Neural progenitor cell (in vitro differentiated cells): ENCODE measurements at regions not wholly inside any gene's neighbourhood (a gene's known extent, or its start where the extent isn't known, plus 50 kb on each side); places are given as distances from the start of the nearest gene placed in this dataset.

Experiments
- DNase-seq: peaks from one replicate; pipeline ENCODE4 v3.0.0-alpha.2; 2016; ENCODE audit warnings: low spot score
- H2AFZ ChIP-seq: fragments of 200-600 bp; sonication (generic); replicated peaks from 2 replicates; pipeline ENCODE4 v1.6.1; 2016; ENCODE audit warnings: antibody characterized with exemption
- H3F3A ChIP-seq: fragments of 200-600 bp; sonication (generic); 2 replicates; pipeline ENCODE4 v1.6.1; 2016; ENCODE audit warnings: antibody characterized with exemption, low read depth
- H3K27ac ChIP-seq: fragments of 200-600 bp; sonication (generic); 2 replicates; pipeline ENCODE4 v1.5.1; 2016; ENCODE audit warnings: mild to moderate bottlenecking
- H3K27me3 ChIP-seq: fragments of 200-600 bp; sonication (generic); 2 replicates; pipeline ENCODE4 v1.6.1; 2016; ENCODE audit warnings: mild to moderate bottlenecking, moderate library complexity
- H3K36me3 ChIP-seq: fragments of 200-600 bp; sonication (generic); 2 replicates; pipeline ENCODE4 v1.5.1; 2016
- H3K4me1 ChIP-seq: fragments of 200-600 bp; sonication (generic); 2 replicates; pipeline ENCODE4 v1.6.1; 2016; ENCODE audit warnings: mixed run types
- H3K4me2 ChIP-seq: fragments of 200-600 bp; sonication (generic); 2 replicates; pipeline ENCODE4 v1.6.1; 2016
- H3K4me3 ChIP-seq: fragments of 200-600 bp; sonication (generic); 2 replicates; pipeline ENCODE4 v1.5.1; 2016
- H3K79me2 ChIP-seq: fragments of 200-600 bp; sonication (generic); 2 replicates; pipeline ENCODE4 v1.6.1; 2016; ENCODE audit warnings: low read depth
- H3K9ac ChIP-seq: fragments of 200-600 bp; sonication (generic); 2 replicates; pipeline ENCODE4 v1.6.1; 2016
- H3K9me3 ChIP-seq: fragments of 200-600 bp; sonication (generic); 2 replicates; pipeline ENCODE4 v1.5.1; 2016; ENCODE audit warnings: low read depth
- H4K20me1 ChIP-seq: fragments of 200-600 bp; sonication (generic); 2 replicates; pipeline ENCODE4 v1.6.1; 2016; ENCODE audit warnings: low read depth
- H3K27ac Mint-ChIP-seq: 3 replicates; pipeline ENCODE4 v1.8.0; 2021; ENCODE audit warnings: mixed read lengths
- H3K27me3 Mint-ChIP-seq: 2 replicates; pipeline ENCODE4 v1.8.0; 2022; ENCODE audit warnings: low read depth, mild to moderate bottlenecking, inconsistent platforms, moderate library complexity, mixed read lengths; ENCODE audit not compliant: insufficient read depth
- H3K36me3 Mint-ChIP-seq: 3 replicates; pipeline ENCODE4 v1.8.0; 2021; ENCODE audit warnings: mixed read lengths
- H3K4me1 Mint-ChIP-seq: 3 replicates; pipeline ENCODE4 v1.8.0; 2021; ENCODE audit warnings: mixed read lengths
- H3K4me3 Mint-ChIP-seq: 3 replicates; pipeline ENCODE4 v1.8.0; 2021; ENCODE audit warnings: mild to moderate bottlenecking, moderate library complexity, mixed read lengths
- H3K9me3 Mint-ChIP-seq: 3 replicates; pipeline ENCODE4 v1.8.0; 2020; ENCODE audit warnings: mixed read lengths
- EZH2 ChIP-seq: fragments of 200-600 bp; sonication (generic); IDR thresholded peaks from 2 replicates; pipeline ENCODE4 v1.6.1; 2017; ENCODE audit warnings: antibody characterized with exemption, mild to moderate bottlenecking, moderate library complexity
- EZH2phosphoT487 ChIP-seq: fragments of 200-600 bp; sonication (generic); IDR thresholded peaks from 2 replicates; pipeline ENCODE4 v1.6.1; 2017; ENCODE audit warnings: antibody characterized with exemption
- TF ChIP-seq, protein P1 (sequence below): fragments of 200-600 bp; sonication (generic); IDR thresholded peaks from 2 replicates; pipeline ENCODE4 v1.5.1; 2017; ENCODE audit warnings: antibody characterized with exemption, mild to moderate bottlenecking

GRCh38 chr3:44069276-44069675 lies 172.4 kb upstream of the TOPAZ1 start:
- H3K27ac Mint-ChIP-seq, result no peak overlapping the region
- Histone ChIP-seq H3K4me3 (no peak overlapping the region), H3K36me3 (no peaks in the 10 kb centered on the region), H3K27me3 (no peaks in the 10 kb centered on the region), H3K27ac (no peak overlapping the region), H3K9me3 (no peaks in the 10 kb centered on the region), H2AFZ (no peak overlapping the region), H3K4me2 (no peak overlapping the region), H3K9ac (no peak overlapping the region), H4K20me1 (no peaks in the 10 kb centered on the region), H3K79me2 (no peaks in the 10 kb centered on the region), H3F3A (no peaks in the 10 kb centered on the region), H3K4me1 (peaks cover 17% of the 10 kb centered on the region)
- TF ChIP-seq, protein P1, sequence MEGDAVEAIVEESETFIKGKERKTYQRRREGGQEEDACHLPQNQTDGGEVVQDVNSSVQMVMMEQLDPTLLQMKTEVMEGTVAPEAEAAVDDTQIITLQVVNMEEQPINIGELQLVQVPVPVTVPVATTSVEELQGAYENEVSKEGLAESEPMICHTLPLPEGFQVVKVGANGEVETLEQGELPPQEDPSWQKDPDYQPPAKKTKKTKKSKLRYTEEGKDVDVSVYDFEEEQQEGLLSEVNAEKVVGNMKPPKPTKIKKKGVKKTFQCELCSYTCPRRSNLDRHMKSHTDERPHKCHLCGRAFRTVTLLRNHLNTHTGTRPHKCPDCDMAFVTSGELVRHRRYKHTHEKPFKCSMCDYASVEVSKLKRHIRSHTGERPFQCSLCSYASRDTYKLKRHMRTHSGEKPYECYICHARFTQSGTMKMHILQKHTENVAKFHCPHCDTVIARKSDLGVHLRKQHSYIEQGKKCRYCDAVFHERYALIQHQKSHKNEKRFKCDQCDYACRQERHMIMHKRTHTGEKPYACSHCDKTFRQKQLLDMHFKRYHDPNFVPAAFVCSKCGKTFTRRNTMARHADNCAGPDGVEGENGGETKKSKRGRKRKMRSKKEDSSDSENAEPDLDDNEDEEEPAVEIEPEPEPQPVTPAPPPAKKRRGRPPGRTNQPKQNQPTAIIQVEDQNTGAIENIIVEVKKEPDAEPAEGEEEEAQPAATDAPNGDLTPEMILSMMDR, result no peak
- TF ChIP-seq EZH2phosphoT487, result no peak
- no peak for TF ChIP-seq EZH2
- H3K36me3 Mint-ChIP-seq, result no peaks in the 10 kb centered on the region
- DNase-seq, result no peak
- H3K9me3 Mint-ChIP-seq, result no peaks in the 10 kb centered on the region
- H3K4me3 Mint-ChIP-seq, result no peak overlapping the region
- peaks cover 14% of the 10 kb centered on the region for H3K4me1 Mint-ChIP-seq
- H3K27me3 Mint-ChIP-seq, result peaks cover 8% of the 10 kb centered on the region

DNA sequence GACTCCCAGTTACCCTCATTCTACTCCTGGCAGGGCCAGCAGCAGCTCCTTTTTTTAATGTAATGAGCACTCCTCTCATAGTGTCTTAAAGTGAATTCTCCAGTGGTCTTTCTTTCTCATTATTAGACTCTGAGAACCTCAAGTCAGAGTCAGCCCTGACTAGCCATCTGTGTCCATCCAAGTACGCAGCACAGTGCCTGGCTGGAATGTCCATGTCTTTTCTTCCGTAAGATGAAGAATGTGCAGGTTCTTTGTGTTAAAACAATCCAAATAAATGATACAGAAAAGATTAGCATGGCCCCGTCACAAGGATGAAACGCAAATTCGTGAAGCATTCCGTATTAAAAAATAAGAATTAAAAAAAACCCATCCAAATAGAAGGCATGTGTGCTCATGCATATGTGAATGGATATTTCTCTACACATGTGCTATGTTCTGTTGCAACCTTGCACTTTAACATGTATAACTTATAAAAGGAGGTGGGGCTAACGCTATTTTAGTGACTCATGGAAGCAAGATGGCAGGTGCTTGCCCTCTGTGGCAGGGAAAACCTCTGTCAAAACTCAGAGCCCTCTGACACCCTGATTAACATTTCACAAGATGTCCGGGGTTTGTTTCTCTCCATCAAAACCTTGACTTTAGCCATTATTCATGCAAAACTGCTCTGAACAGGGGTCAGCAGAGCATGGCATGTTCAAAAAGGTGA lies 170.7 kb upstream of the TOPAZ1 start:
- Histone ChIP-seq H3K27ac (no peak overlapping the region), H3K9me3 (no peaks in the 10 kb centered on the region), H3F3A (no peaks in the 10 kb centered on the region), H3K9ac (no peak overlapping the region), H3K27me3 (no peaks in the 10 kb centered on the region), H3K36me3 (no peaks in the 10 kb centered on the region), H3K4me2 (no peak overlapping the region), H3K4me3 (no peak overlapping the region), H2AFZ (no peak overlapping the region), H3K4me1 (peaks cover 9% of the 10 kb centered on the region), H3K79me2 (no peaks in the 10 kb centered on the region), H4K20me1 (no peaks in the 10 kb centered on the region)
- TF ChIP-seq EZH2phosphoT487 (no peak), EZH2 (no peak)
- TF ChIP-seq, protein P1, result no peak
- Mint-ChIP-seq H3K4me1 (peaks cover 7% of the 10 kb centered on the region), H3K27ac (no peak overlapping the region), H3K4me3 (no peak overlapping the region), H3K9me3 (no peaks in the 10 kb centered on the region), H3K36me3 (no peaks in the 10 kb centered on the region), H3K27me3 (peaks cover 8% of the 10 kb centered on the region)
- DNase-seq, result no peak

GRCh38 chr3:44072601-44073540 lies 168.8 kb upstream of the TOPAZ1 start:
- Histone ChIP-seq H3K4me1 (peaks cover 12% of the 10 kb centered on the region), H2AFZ (no peak overlapping the region), H3K79me2 (no peaks in the 10 kb centered on the region), H3F3A (peaks cover 7% of the 10 kb centered on the region), H3K9me3 (no peaks in the 10 kb centered on the region), H3K36me3 (no peaks in the 10 kb centered on the region), H3K27me3 (no peaks in the 10 kb centered on the region), H3K4me2 (no peak overlapping the region), H3K9ac (no peak overlapping the region), H3K4me3 (no peak overlapping the region), H4K20me1 (no peaks in the 10 kb centered on the region), H3K27ac (no peak overlapping the region)
- no peak for DNase-seq
- H3K9me3 Mint-ChIP-seq, result no peaks in the 10 kb centered on the region
- TF ChIP-seq EZH2, result no peak
- no peak for TF ChIP-seq EZH2phosphoT487
- TF ChIP-seq, protein P1, result no peak
- no peak overlapping the region for H3K4me3 Mint-ChIP-seq
- H3K27me3 Mint-ChIP-seq, result peaks cover 10% of the 10 kb centered on the region
- peak overlapping the region; percentile 18 for H3K27ac Mint-ChIP-seq
- H3K4me1 Mint-ChIP-seq, result peaks cover 18% of the 10 kb centered on the region
- no peaks in the 10 kb centered on the region for H3K36me3 Mint-ChIP-seq
